ENCODE measurements at regions not wholly inside any gene's neighbourhood (a gene's known extent, or its start where the extent isn't known, plus 50 kb on each side); places are given as distances from the start of the nearest gene placed in this dataset.

GRCh38 chr1:239507826-239508225, 121.5 kb downstream of the CHRM3 start:
- TF ChIP-seq CTCF (conservative IDR thresholded peaks at IDR 0.05; ENCODE audit: low read depth in 2 of 2) = no peak
- TF ChIP-seq EZH2 (IDR thresholded peaks at IDR 0.05; ENCODE audit: low read depth, unreplicated experiment) = no peak
- no peak for TF ChIP-seq POLR2AphosphoS5 (IDR thresholded peaks at IDR 0.05; ENCODE audit: low read depth)
- no peak for TF ChIP-seq JUNB (IDR thresholded peaks at IDR 0.05; ENCODE audit: unreplicated experiment)
- TF ChIP-seq REST (IDR thresholded peaks at IDR 0.05; ENCODE audit: unreplicated experiment) = no peak
- TF ChIP-seq EZH2phosphoT487 (IDR thresholded peaks at IDR 0.05; ENCODE audit: unreplicated experiment) = no peak
- no peak for TF ChIP-seq ZNF331 (CRISPR knock-in tag; IDR thresholded peaks at IDR 0.05; ENCODE audit: low read depth)
- no peak for TF ChIP-seq ETS1 (IDR thresholded peaks at IDR 0.05)
- no peak for TF ChIP-seq CREB1 (CRISPR knock-in tag; IDR thresholded peaks at IDR 0.05; ENCODE audit: low read depth)
- TF ChIP-seq STAT1 (IDR thresholded peaks at IDR 0.05; ENCODE audit: unreplicated experiment) = no peak

Measured in GM23338 (cell line).